NCI-H82 (cell line): ENCODE measurements at regions not wholly inside any gene's neighbourhood (a gene's known extent, or its start where the extent isn't known, plus 50 kb on each side); places are given as distances from the start of the nearest gene placed in this dataset.
A peak's percentile ranks its signal among the peaks of the same experiment; 100 is the strongest.

Experiments used
- DNase-seq: peaks from one replicate; lab custom pipeline; 2025; lab: John Stamatoyannopoulos, UW

DNA sequence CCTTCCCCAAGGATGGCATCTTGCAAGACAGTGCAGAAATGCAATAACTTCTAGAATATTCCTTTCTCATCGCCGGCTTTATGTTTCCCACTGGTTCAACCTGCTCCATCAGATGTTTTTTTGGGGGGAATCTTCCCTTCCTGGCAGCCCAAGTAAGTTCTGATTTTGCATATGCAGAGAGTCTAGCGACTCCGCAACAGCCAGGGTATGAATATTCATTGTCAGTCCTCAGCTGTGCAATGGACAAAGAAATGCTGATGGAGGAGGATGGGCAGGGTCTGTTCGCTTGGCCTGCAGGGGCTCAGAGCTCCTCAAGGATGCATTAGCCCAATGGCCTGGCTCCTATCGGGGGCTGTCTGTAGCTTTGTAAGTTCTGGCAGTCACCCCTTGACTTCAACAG lies 358.8 kb upstream of the CCL2 start:
- DNase-seq = no peak

DNA sequence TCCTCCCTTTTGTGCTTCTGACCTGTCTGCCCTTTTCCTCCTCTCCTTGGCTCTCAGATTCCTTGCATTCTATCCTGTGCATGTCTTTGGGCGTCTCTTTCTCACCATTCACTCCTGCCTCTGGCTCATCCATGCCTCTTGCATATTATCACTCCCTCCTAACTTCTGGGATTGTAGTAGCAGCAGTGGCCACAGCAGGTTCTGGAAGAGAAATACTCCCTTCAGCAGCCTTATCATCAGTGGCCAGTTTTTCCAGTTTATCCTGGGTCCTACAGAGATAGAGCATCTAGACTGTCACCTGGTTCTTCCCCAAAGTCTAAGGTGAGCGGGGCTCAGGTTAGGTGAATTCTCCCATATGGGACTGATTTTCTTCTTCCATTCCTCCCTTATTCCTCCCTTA lies 354.0 kb upstream of the CCL2 start:
- DNase-seq = no peak

DNA sequence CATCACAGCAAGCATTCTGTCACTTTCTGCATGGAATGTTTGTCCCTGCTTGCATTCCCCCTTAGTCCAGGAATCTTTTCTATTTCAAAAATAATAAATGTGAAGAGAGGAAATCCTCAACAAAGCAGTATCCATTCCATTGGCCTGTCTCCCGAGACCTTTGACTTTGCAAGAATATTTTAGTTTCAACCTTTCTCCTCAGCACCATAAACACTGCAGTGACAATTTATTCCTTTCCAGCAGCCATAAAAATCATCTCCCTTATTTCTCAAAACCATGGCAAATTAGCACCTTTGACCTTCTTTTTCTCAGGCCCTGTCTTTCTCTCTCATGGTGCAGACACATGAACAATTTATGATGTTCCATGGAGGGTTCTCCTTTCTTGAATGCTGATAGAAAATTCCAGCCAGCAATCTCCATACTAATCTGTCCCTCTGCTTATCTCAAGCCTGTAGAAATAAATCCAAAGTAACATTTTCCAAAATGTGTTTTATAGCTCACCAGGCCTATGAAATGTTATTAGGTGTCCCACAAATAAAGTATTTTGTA lies 352.1 kb upstream of the CCL2 start:
- no peak for DNase-seq

DNA sequence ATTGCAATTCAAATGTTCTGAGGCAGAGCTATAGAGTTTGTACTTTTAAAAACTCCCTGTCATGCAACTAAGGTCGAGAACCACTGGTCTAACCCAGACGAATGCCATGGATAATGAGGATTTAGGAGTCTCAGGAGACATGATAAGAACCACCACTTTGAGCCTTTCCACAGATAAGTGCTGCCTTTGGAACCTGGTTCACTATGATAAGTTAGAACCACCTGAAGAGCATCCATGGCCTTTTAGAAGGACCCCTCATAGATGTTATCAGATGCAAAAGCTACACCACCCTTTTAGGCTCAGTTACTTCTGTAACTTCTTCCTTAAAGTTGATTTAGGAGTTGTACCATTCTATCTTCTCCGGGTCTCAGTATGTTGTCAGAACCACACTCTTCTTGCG lies 350.6 kb upstream of the CCL2 start:
- no peak for DNase-seq

DNA sequence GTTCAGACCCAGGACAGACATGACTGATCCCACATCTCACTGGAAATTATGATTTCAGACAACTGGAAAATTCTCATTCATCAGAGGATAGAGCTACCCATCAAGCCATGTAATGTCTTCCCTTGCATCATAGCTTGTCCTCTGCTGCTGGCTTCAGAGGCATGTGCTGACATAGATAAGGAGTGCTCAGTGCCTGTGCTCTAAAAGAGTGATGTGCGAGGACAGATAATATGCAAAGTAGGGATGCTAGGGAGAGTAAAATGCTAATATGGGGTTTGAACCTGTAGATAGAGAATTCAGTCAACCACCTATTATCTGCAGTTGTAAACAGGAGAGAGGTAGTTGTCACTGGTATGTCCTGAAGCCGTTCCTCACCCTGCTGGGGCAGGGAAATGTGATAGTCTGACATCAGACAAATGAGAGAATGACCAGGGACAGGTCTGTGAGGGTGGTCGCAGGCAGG lies 349.7 kb upstream of the CCL2 start:
- DNase-seq = no peak

DNA sequence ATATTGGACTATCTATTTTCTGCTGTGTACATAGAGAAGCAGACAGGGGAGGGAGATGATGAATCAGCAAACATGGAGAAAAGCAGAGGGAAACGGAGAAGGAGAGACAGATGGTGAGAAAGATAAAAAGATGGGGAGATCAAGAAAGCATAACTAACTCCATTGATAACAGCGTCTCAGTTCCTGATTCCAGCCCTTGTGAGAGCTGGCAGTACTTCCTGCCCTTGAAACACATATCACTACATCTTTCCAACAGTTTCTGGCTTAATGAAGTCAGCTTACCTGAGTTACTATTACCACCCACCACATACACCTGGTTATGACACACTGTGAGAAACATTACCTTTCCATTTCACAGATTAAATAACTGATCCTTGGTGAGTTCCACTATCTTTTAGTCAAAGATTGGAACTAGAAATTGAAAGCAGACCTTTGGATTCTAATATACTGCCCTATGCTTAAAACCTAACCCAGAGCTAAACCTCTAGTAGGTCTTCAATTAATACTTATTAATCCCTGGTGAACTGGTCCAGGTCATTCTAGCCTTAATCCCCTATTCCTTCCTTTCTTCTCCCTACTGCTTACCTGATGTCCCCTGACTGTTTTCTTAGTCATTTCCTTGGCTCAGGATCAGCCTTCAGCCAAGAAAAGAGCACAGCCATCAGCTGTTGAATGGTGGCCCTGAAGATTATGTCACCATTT lies 346.6 kb upstream of the CCL2 start:
- DNase-seq = no peak

DNA sequence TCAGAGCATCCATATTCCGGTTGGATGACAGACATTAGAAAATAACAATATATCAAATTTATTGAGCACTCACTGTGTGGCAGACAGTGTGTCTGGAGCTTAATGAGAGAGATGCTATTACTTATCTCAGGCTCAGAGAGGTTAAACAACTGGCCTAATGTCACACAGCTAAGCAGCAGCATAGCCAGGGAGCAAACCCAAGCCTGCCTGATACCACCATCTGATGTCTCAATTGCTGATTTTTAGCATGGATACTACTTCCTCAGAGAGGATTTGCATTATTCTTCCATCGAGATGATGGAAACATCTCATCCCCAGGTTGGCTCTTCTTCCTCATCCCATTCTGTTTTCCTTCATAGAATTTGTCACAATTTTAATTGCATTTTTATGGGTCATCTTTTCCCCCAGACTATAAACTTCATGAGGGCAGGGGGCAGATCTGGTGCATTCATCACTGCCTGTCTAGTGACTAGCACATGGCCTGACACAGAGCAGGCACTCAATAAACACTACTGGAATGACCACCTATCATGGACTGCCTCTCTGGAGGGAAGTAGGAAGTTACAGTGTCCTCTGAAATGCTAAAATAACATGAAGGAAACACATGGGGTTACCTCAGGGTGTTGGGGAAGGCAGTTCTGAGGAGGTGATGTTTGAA lies 344.8 kb upstream of the CCL2 start:
- DNase-seq = no peak

DNA sequence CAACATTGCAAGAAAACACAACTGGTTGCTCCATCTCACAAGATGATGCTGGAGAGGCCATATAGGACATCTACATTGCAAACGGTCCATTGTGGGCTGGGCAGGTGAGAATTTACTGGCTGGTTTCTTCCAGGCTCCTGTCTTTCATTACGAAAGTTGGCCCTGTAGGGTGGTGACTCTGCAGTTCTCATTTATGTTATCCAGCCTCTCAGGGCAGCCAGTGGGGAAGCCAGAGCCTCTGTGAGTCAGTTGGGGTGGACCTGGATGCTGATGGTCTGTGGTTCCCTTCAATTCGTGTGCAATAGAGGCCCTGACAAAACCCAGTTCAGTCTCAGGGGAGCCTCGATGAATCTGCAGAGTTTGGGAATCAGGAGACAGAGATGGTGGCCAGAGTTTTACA lies 341.0 kb upstream of the CCL2 start:
- DNase-seq = no peak

DNA sequence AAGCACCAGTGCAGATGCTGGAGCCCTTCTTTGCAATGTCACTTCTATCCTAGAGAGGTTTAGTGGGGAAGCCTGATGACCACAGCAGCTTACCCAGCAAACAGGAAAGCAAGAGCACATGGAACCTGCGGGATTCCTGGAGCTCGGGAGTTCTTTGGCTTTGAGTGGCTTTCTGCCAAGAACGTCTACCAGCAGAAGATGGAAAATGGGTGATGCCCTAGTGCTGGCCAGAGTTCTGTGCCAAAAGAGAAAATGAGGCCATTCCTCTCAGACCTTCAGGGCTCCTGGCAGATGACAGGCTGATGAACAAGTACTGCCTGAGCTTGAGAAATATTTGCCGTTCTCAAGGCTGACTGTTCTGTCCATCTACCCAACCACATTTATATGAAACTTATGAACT lies 332.1 kb upstream of the CCL2 start:
- no peak for DNase-seq

DNA sequence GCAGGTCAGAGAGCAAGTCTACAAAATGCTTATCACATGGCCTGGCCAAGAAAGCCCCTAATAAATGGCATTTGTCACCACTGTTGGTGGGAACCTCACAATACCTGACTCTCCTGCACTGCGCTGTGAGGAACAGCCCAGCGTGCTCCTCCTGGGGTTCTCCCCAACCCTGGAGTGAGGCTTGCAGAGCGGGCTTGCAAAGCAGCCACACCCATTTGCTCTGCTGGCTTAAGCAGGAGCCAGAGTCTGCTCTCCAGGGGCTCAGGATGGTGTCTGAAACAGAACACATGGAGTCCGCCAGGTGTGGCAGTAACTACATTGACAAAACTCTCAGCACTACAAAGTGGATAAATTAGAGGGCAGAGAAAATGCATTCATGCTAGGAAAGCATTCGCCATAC lies 331.0 kb upstream of the CCL2 start:
- no peak for DNase-seq

DNA sequence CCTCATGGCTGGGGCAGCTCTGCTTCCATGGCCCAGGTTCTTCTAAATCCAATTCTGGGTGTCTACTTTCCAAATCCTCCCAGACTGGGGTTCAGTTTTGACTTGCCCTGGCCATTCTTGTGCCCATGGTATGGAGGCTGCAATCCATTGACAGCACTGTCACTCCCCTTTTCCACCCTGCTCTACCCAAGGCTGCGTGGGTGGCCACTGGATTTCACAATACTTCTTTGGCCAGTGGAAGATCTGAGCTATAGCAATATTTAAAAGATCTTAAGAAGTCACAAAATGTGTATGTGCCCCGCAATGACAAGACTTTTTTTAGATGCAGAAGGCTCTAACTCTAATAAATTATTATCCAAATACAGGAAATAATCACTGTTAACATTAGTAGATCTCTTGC lies 329.4 kb upstream of the CCL2 start:
- no peak for DNase-seq

DNA sequence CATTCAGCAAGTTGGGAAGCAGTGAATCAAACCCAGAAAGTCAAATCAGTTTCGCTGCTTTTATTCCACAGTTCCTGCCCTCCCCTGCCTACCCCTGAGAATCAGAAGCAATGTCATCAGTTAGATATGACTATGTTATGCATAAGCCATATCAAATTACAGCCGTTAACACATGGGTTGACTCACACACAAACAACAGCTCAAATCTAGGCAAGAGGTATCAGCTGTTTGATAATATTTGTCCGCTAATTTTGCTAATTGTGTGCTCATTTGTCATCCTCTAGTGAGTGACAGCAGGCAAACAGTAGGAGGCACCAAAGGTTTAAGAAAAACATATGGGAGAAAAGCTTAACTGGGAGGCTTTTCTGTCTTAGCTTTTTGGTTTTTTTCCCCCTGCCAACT lies 327.4 kb upstream of the CCL2 start:
- peak; percentile 72 for DNase-seq

DNA sequence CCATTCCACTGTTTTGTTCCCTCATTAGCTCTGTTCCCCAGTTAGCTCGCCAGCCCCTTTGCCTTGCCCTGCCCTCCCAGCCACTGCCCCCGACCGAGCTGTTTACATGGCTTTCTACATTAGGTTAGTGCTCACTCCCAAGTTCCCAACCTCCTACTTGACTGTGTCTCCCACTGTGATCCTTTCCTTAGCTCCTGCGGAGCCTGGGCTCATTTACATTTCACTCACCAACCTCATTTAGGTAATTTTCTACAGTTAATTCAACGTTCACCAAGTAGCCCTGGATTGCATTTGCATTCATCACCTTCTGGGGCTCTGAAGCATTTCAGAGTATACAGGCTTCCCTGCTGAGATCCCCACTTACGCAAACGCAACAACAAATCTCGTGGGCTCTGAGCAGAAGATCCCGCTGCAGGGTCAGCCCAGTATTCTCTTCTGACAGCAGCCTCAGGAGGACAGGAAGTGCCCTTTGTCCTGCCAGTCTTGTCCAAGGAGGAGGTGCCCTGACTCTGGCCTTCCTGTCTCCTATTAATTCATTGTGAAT lies 325.8 kb upstream of the CCL2 start:
- no peak for DNase-seq

DNA sequence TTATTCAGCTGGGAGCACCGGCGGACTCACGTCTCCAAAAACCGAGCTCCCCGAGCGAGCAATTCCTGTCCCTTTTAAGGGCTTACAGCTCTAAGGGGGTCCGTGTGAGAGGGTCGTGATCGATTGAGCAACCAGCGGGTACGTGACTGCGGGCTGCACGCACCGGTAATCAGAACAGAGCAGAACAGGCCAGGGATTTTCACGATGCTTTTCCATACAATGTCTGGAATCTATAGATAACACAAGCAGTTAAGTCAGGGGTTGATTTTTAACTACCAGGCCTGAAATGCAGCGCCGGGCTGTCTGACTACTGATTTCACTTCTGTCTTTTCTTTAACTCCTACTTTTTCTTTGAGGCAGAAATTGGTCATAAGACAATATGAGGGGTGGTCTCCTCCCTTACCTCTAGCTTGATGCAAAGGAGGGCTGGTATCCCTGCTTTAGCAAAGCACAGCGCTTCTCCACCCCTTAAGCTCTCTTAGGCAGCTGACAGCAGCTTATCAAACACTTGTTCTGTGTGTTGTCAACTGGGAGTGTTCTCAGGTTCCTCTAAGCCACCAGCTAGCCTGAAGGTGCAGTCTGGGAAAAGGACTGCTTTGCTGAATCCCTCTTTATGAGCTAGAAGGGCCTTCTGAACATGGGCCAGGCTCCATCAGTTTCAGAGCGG lies 323.8 kb upstream of the CCL2 start:
- DNase-seq = peak; percentile 56

DNA sequence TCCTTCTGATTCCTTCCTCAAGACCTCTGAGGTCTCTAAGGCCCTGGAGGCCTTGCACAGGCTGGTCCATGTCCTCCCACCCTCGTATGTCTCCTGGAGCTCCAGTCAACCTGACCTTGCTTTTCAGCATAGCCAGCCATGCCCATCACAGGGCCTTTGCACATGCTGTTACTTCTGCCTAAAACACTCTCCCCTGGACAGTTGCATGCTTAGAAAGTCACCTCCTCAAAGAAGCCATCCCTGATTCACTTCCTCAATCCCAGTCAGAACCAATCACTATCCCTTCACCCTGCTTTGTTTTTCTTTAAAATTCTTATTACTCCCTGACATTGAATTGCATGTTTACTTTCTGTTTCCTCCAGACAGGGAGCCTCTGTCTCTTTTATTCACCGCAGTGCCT lies 322.1 kb upstream of the CCL2 start:
- DNase-seq = no peak

DNA sequence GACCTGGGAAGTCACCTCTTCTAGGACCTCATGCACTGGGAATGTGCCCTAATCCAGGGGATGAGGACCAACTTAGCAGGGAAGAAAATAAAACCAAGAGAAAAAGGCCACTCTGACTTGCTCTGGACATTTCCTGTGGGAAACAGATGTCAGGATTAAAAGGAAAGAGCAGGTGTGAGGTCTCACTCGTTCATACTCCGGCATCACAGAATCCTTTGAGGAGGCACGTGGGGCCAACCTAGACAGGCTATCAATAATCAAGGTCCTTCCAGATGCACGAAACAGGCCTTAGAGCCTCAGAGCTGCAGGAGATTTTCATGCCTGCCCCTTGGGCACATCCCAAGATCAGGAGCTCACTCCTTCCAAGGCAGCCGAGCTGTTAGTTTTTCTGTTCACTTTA lies 321.5 kb upstream of the CCL2 start:
- DNase-seq = peak; percentile 75

DNA sequence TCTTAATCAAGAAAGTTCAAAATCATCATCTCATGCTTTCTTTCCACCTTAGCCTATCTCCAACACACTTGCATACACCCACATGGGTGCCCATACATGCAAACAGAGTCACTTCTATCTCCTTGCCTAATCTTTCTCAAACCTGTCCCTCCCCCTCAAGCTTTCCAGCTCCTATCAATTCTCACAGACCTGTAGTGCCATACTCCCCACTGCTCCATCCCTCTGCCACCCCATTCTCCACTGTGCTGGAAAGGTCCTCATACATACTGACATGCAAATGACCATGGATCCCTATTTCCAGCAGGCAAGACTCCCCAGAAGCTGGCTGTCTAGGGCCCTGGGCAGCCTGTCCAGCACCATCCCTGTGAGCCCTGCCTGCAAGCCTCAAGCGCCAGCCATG lies 320.4 kb upstream of the CCL2 start:
- no peak for DNase-seq

DNA sequence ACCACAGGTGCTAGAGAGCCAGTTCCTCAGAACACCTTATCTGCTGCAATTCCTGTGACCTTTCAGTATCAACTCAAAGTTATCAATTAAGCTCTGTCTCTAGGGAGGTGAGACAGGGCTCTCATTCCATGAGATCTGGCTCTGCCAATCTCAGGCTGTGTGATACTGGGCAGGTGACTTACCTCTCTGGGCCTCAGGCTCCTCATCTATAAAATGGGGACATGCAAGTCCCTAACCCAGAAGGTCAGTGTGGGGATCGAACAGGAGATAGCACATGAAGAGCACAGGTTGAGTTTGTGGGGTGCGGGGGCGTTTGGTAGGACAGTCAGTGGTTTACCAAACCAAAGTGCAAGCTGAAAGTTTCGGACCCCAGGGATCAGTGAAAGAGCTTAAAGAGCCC lies 319.3 kb upstream of the CCL2 start:
- no peak for DNase-seq

DNA sequence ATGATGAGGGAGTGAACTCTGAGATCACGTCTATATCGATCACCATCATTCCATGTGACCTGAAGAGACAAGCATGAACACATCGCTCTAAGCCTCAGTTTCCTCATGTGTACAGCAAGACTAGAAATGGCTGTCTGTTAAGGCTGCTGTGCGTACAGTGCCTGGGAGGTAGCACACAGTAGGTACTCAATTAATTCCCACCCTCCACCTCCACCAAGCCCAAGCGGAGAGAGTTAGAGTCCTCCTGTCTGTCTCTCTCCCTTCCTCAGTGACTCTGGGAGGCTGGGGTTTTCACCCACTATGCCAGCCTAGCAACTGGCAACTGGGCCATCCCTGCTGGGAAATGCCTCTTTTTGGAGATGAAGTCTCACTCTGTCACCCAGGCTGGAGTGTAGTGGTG lies 318.3 kb upstream of the CCL2 start:
- DNase-seq = no peak

DNA sequence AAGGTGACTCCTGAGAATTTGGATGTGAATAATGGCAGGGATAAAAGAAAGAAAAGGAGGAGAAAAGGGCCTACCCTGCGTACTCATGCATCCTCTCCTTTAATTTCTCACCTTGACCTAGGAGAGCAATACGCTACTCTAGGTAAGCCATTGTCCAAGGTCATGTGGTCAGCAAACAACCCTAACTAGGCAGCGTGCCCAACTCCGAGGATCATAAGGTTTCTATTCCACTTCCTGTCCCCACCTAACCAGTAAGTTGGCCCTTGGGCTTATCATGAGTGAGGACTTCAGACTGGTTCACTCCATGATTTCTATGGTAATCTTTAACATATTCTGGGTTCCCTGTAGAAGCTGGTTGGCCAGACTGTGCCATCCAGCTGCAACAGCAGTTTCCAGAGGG lies 315.1 kb upstream of the CCL2 start:
- no peak for DNase-seq

DNA sequence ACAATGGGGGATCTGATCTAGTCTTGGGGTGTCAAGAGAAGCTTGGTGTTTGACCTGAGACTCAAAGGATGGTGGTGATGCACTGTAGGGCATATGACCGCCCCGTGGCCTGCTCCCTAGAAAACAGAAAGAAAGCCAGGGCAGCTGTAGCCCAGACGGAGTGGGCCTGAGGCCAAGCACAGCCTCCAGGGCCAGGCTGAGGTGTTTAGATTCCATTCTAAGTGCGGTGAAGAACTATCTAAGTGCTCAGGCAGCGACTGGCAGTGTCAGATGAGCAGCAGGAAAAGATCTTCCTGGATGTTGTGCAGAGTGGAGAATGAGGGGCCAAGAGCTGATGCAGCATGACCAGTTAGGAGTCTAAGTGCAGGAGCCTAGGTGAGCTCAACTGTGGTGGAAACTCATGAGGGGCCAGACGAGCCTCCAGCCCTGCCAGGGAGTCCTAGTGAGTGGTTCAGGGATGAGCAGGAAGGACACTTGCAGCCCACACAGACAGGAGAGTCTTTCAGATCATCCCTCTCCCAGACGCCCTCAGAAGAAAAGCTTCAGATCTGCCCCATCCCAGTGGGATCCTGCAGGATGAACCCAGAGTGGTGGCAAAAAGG lies 314.2 kb upstream of the CCL2 start:
- DNase-seq = no peak

DNA sequence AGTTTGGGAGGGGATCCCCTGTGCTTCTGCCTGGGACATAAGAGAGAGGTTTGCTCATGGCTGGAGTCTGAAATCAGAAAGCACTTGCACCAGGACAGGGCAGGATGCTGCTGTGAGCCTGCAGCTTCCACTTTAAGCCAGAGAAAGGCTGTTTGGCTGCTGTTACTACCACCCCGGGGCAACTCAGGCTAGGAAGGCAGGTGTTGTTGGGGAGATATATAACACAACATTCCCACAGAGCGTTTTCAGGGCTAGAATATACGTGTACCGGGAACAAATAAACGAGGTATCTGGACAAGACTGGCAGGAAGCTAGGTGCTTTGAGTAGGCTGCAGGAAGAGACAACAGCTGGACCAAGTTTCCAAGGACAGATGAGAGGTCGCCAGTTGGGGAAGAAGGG lies 313.3 kb upstream of the CCL2 start:
- no peak for DNase-seq

DNA sequence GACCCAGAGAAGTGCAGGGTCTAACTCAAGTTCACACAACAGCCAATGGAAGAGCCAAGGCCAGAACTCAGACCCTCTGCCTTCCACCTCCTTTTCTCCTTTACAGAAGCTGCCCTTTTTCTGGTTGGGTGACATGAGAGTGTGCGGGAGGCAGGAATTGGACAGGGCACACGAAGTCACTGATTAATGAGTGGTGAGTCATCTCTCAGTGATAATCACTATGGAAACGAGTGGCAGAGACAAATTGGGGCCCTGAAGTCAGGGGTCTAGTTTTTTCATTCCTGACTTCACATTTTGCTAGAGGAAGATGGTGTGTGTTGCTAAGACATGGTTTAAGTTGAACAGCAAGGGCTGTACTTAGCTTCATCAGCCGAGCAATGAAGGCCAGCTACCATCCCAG lies 312.7 kb upstream of the CCL2 start:
- no peak for DNase-seq
